ENCODE measurements at regions not wholly inside any gene's neighbourhood (a gene's known extent, or its start where the extent isn't known, plus 50 kb on each side); places are given as distances from the start of the nearest gene placed in this dataset.
"Not testable (repeated sequence)": the region's sequence is repeated elsewhere in the genome, so short reads cannot be mapped to it uniquely, and the experiment has no call there.

DNA sequence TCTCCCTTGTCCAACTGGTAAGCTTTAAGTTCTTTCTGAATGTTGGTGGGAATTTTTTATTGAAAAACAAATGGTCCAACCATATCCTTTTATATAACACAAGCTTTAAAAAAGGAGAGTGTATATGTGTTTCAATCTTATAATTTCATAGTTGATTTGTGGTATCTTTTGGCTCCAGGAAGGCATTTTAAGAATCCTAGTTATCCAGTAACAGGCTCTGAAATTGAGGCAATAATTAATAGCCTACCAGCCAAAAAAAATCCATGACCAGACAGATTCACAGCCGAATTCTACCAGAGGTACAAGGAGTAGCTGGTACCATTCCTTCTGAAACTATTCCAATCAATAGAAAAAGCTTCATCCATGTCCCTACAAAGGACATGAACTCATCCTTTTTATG is 141.6 kb downstream of the FZD1 start:
- DNase-seq = not testable (repeated sequence)

- DNase-seq = peak; percentile 59
These were observed 143.7 kb downstream of the FZD1 start for GRCh38 chr7:91407942-91408341.

DNA sequence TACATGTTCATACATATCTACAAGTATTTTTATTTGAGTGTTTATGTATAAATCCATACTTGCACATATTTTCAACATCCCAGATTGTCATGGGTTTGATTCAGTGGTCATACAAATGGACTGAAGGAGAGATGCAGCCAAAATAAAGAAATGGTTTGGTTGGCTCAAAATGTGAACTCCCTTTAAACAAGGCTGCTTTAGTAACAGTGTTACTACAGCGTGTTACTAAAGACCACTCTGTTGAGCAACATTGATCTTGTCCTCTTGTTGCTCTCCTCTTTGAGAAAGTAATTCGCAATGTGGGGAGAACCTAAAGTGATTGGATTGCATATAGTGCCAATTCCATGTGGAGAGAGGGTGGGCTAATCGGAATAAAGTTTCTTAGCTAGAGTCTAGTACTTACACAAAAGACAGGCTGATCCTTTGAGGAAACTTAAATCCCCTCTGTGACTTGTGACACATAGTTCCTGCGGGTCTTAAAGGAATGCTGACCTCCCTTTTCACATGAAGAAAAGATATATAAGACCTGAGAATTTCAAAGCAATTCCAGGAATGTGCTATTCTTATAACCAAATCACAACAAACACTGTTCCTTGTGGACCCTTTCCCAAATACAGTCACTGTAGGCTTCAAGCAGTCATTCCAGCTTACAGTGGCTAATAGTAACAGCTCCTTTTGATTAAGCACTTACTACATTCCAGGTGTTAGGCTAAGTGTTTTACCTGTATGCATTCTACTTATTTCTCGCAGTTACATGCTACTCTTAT is 144.3 kb downstream of the FZD1 start:
- no peak for DNase-seq

- no peak for DNase-seq
These were observed 146.8 kb downstream of the FZD1 start for GRCh38 chr7:91411060-91411459.

GRCh38 chr7:91412298-91412697 is 148.1 kb downstream of the FZD1 start:
- no peak for DNase-seq

DNA sequence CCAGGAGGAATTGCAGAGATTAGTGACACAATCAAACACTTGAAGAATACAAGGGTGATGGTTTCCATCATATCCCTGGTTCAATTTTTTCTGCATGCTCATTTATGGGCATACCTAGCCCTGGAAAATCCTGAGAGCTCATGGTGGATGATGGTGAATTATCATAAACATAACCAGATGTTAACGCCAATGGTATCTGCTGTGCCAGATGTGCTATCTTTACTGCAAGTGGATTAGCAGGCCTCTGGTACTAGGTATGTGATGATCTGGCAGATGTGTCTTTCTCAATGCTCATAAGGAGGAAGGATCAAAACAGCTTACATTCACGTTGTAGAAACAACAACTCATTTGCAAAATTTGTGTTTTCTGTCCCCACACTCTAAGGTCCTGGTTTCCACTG is 150.5 kb downstream of the FZD1 start:
- DNase-seq = peak; percentile 16

DNA sequence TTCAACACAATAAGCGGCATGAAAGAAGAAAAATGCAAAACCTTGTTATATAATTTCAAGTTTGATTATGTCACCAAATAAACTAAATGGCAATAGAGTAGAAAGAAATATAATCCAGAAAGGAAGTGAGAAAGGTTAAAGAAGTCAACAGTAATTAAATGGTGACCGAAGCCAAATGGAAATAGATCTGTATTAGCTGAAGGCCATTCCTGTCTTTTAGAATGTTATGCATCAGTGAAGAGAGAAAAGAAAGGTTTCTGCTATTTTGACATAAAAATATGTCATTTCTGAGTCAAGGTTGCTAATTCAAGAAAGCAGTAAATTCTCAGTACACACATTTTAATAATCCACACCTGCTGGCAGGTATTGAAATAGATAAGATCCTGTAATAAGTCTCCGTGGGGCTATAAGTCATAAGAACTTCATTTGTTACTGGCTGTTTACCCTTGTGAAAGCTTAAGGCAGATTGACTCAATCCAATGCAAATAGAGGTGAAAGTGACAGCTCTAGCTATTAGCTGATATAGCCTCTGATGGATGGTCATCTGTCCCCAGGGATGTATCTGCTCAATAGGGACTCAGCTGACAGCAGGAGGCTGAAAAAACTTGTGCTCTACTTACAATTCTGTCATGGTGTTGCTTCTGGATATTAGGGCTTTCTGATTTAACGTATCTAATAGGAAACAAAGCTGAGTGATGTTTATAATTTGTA is 152.1 kb downstream of the FZD1 start:
- DNase-seq = peak; percentile 95

DNA sequence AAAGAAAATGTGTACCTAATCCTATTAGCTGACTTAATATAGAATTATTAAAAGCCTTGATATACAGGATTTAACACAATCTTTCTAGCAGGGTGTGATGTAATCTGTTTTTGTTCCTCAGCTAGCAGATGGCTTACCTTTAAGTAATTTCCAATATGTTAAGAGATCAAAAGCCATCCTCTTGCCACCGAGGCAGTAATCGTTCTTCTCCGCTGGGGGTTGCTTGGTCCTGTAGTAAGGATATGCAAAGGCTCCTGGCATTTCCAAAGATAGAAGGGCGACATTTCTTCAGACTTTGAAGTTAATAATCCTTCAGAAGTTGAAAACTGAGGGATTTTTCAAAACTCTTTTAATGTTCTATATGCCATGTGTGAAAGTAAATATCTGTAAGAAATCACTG is 156.4 kb downstream of the FZD1 start:
- peak; percentile 92 for DNase-seq

DNA sequence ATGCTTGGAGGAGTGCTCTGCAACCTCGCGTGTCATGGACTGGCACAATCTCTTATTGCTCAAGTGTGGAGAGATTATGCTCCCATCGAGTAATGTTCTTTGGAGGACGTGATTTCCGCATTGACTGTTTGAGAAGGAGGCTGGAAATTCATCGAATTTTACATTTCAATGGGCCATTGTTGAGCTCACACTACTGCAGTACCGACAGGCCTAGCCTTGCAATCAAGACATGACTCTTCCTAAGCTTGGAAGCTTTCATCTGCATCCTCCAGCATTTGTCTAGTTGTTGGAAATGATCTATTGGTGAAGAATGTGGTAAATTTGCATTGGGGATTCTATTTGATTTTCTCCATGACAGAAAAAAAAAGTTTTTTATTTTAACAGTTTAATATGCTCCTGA is 156.8 kb downstream of the FZD1 start:
- DNase-seq = peak; percentile 42

DNA sequence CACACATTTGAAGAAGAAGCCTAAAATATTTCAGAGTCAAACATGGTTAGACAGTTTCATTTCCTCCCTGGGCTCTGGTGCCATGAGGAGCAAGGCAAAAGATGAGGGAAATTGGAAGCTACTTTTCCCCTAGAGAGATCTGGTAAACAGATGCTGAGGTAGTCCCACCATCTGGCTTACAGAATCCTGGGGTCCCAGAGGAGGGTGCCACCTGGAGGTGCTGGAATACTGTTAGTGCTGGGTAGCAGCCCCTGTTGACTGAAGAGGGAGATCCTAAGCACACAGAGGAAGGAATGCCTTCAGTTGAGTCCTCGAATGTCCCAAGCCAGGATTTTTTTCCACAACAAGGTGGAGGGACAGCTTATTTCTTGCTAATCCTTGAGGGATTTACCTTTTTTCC is 160.1 kb downstream of the FZD1 start:
- peak; percentile 98 for DNase-seq

DNA sequence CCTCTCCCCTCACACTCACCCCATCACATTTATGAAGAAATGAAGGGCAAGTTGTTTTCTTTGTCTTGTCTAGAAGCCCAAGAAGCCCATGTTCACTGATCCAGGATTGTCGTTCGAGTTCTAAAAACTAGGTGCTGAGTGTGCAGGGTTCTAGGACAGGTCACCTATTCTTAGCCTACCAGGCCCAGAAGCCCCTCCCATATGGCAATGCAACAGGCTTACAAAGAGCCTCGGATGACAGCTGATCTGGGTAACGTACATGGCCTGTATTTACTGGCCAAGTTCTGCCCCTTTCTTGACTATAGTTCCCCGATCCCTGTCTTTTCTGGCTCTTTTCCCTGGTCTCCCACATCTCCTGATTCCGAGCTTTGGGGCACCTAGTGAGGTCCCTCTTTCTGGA is 160.9 kb downstream of the FZD1 start:
- DNase-seq = peak; percentile 37

DNA sequence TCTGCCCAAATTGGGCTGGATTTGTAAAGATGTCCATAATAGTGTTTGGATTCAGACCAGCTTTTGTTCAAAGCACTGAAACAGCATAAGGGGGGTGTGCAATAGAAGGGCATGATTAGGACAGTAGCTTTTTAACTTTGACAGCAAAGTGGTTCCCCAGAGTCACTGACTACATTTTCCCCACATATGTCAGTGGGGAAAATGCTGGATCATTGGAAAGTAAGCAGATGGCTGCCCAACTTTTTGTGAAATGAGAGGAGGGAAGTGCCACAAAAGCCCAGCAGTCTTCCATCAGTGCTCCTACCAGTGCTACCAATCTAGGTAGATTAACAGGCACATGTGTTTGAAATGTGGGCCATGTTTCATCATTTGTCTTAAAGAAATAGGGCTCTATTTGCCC is 162.8 kb downstream of the FZD1 start:
- peak; percentile 48 for DNase-seq

- DNase-seq = no peak
These were observed 167.4 kb downstream of the FZD1 start for GRCh38 chr7:91431601-91432000.

GRCh38 chr7:91434836-91435235 is 170.6 kb downstream of the FZD1 start:
- no peak for DNase-seq

DNA sequence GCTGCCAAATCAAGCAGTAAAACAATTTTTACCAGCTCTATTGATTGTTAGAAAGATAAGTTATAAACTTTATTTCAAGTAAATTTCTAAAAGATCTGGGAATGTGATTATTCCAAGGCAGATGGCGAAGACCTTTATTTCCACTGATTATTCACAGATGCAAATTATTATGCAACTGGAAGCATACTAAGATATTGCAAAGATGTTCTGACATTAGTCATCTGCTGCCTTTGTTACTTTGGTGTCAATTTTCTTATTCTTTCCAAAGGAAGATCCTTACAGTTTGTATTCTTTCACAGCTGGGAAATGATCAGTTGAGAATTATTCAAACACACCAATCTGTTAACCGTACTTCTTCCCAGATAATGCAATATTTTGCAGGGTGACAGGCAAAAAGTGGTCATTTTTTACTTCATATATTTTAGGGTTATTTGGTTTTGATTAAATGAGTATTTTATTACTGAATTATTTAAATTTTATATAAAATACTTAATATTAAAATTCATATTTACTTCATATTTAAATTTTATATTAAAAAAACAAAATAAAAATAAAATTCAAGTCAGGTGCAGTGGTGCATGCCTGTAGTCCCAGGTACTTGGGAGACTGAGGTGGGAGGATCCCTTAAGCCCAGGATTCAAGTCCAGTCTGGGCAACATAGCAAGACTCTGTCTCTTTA is 171.3 kb downstream of the FZD1 start:
- DNase-seq = no peak

DNA sequence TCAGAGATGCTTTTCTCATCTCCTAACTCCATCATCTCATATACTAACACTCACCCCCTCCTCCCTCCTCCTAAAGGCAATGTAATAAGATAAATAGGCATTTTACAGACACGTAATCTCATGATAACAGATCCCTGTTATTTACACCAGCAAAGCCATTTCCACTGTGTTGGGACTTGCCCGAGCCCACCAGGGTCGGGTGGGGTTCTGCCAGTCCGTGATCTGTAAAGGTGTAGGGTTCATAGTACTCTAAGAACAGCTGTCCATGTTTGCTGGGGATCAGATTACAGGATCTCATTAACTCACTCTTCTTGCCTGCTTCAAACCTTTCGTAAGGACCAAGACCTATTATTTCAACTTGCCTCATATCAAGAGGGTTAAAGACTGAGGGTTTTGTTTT is 172.4 kb downstream of the FZD1 start:
- peak; percentile 97 for DNase-seq

- not testable (repeated sequence) for DNase-seq
These were observed 176.0 kb downstream of the FZD1 start for GRCh38 chr7:91440198-91440597.

DNA sequence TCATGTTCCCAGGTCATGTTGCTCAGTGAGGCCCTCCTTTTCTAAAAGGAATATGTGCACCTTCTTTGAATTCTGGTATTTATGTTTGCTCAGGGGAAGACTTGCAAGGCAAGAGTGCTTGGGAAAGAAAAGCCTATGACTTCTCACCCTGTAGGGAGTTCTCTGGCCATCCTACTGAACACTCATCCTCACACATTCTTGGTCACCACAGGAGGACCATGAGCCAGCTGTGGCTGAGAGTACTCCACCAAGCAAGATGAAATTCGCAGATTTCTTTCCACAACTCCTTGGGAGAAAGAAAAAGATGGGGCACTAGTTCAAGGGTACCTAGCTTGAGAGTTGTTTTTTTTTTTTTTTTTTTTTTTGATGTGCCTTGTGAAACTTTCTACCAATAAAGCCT is 179.6 kb downstream of the FZD1 start:
- DNase-seq = no peak

- no peak for DNase-seq
These were observed 182.6 kb downstream of the FZD1 start for GRCh38 chr7:91446819-91447218.

GRCh38 chr7:91455411-91455810 is 191.2 kb downstream of the FZD1 start:
- no peak for DNase-seq

DNA sequence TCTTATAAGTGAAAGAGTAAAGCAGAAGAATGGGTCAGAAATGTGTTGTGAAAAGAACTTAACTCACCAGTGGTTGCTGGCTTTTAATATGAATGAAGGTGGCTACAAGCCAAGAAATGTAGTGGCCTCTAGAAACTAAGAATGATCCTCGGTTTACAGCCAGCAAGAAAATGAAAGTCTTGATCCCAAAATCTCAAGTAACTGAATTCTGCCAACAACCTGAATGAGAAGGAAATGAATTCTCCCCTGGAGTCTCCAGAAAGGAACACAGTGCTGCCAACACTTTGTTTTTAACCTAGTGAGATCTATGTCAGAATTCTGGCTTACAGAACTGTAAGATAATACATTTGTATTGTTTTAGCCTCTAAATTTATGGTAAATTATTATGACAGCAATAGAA is 193.0 kb downstream of the FZD1 start:
- no peak for DNase-seq

DNA sequence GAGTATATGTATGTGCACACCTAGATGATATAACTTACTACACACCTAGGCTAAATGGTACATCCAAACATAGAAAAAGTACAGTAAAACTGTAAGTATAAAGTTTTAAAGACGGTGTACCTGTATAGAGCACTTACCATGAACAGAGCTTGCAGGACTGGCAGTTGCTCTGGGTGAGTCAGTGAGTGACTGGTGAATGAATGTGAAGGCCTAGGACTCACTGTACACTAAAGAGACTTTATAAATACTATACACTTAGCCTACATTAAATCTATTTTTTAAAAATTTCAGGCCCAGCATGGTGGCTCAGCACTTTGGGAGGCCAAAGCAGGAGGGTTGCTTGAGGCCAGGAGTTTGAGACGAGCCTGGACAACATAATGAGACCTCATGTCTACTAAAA is 195.3 kb downstream of the FZD1 start:
- no peak for DNase-seq

- DNase-seq = no peak
These were observed 198.1 kb downstream of the FZD1 start for GRCh38 chr7:91462316-91462715.

GRCh38 chr7:91463330-91463729 is 199.1 kb downstream of the FZD1 start:
- DNase-seq = no peak
